IMR-90 (cell line): ENCODE measurements at regions not wholly inside any gene's neighbourhood (a gene's known extent, or its start where the extent isn't known, plus 50 kb on each side); places are given as distances from the start of the nearest gene placed in this dataset.

Source experiments
- ATAC-seq: fragments of 200-7000 bp; cut with Tn5 transposase; 2 replicates; pipeline ENCODE4 v1.9.1; 2020; ENCODE audit warnings: low read depth, mild to moderate bottlenecking, moderate library complexity
- BruUV-seq: library from RNA; stranded (reverse); fragments of 400-500 nt; replicated peaks from 2 replicates; lab custom pipeline; 2021; lab: Mats Ljungman, UMichigan
- CTCF ChIA-PET: fragments of 300-600 bp; formaldehyde crosslinking; extraction: SDS; loops from one replicate; lab custom pipeline; 2021; ENCODE audit warnings: antibody characterized with exemption; lab: Yijun Ruan, JAX
- POLR2A ChIA-PET: fragments of 300-600 bp; sonication (Branson Sonifier 250); formaldehyde crosslinking; loops from one replicate; lab custom pipeline; 2022; ENCODE audit warnings: antibody characterized with exemption; ENCODE audit not compliant: unreplicated experiment; lab: Charles Lee
- DNase-seq: peaks from one replicate; pipeline ENCODE4 v3.0.0; 2013
- H2AFZ ChIP-seq: replicated peaks from 2 replicates; pipeline ENCODE3; 2013; ENCODE audit warnings: low read length, mild to moderate bottlenecking; ENCODE audit not compliant: poor library complexity
- H2AK5ac ChIP-seq: 2 replicates; pipeline ENCODE4 v1.6.1; 2013; ENCODE audit warnings: low read depth, low read length, inconsistent platforms
- H2AK9ac ChIP-seq: replicated peaks from 2 replicates; pipeline ENCODE3; 2013; ENCODE audit warnings: mild to moderate bottlenecking, low read depth, low read length, moderate library complexity; ENCODE audit not compliant: poor library complexity
- H2BK120ac ChIP-seq: 2 replicates; pipeline ENCODE4 v1.6.1; 2013; ENCODE audit warnings: low read depth, low read length, inconsistent platforms
- H2BK15ac ChIP-seq: 3 replicates; pipeline ENCODE4 v1.6.1; 2013; ENCODE audit warnings: low read depth, low read length, inconsistent platforms
- H2BK20ac ChIP-seq: 2 replicates; pipeline ENCODE4 v1.6.1; 2013; ENCODE audit warnings: low read depth, mild to moderate bottlenecking, inconsistent platforms, low read length, moderate library complexity
- H2BK5ac ChIP-seq: 2 replicates; pipeline ENCODE4 v1.6.1; 2013; ENCODE audit warnings: mild to moderate bottlenecking, low read depth, low read length, inconsistent platforms; ENCODE audit not compliant: poor library complexity, severe bottlenecking
- H3K14ac ChIP-seq: replicated peaks from 2 replicates; pipeline ENCODE4 v1.6.1; 2013; ENCODE audit warnings: low read depth, low read length, inconsistent platforms
- H3K18ac ChIP-seq: 2 replicates; pipeline ENCODE4 v1.6.1; 2013; ENCODE audit warnings: low read depth, low read length, control low read depth
- H3K23ac ChIP-seq: 2 replicates; pipeline ENCODE4 v1.6.1; 2013; ENCODE audit warnings: low read depth, low read length, inconsistent platforms
- H3K27ac ChIP-seq: 2 replicates; pipeline ENCODE4 v1.5.1; 2013; ENCODE audit warnings: mild to moderate bottlenecking, control low read depth, low read length; ENCODE audit not compliant: insufficient read depth
- H3K27me3 ChIP-seq: 2 replicates; pipeline ENCODE4 v1.6.1; 2013; ENCODE audit warnings: low read length; ENCODE audit not compliant: control insufficient read depth, insufficient read depth
- H3K36me3 ChIP-seq: 2 replicates; pipeline ENCODE4 v1.6.1; 2013; ENCODE audit warnings: low read length, mixed read lengths; ENCODE audit not compliant: control insufficient read depth, insufficient read depth
- H3K4ac ChIP-seq: 2 replicates; pipeline ENCODE4 v1.6.1; 2013; ENCODE audit warnings: low read depth, low read length, inconsistent platforms
- H3K4me1 ChIP-seq: 2 replicates; pipeline ENCODE4 v1.6.1; 2013; ENCODE audit warnings: low read length, mixed read lengths; ENCODE audit not compliant: control insufficient read depth, insufficient read depth
- H3K4me2 ChIP-seq: 2 replicates; pipeline ENCODE4 v1.6.1; 2013; ENCODE audit warnings: low read depth, mild to moderate bottlenecking, control low read depth, low read length, moderate library complexity
- H3K4me3 ChIP-seq: 2 replicates; pipeline ENCODE4 v1.5.1; 2013; ENCODE audit warnings: low read depth, mild to moderate bottlenecking, control low read depth, low read length, moderate library complexity; ENCODE audit not compliant: insufficient read depth
- H3K56ac ChIP-seq: 2 replicates; pipeline ENCODE4 v1.6.1; 2013; ENCODE audit warnings: low read length, inconsistent platforms; ENCODE audit not compliant: insufficient read depth; ENCODE audit errors: extremely low read depth
- H3K79me1 ChIP-seq, 2 experiments: 2 replicates each; pipeline ENCODE4 v1.6.1; 2013; ENCODE audit warnings: low read length in 2 of 2, inconsistent platforms in 1 of 2, low read depth in 1 of 2
- H3K9ac ChIP-seq: 2 replicates; pipeline ENCODE4 v1.6.1; 2013; ENCODE audit warnings: low read depth, low read length, control low read depth
- H3K9me1 ChIP-seq: 2 replicates; pipeline ENCODE4 v1.6.1; 2013; ENCODE audit warnings: low read length, inconsistent platforms; ENCODE audit not compliant: insufficient read depth
- H3K9me3 ChIP-seq: 2 replicates; pipeline ENCODE4 v1.6.1; 2013; ENCODE audit warnings: low read length; ENCODE audit not compliant: control insufficient read depth, insufficient read depth
- H4K20me1 ChIP-seq: 2 replicates; pipeline ENCODE4 v1.6.1; 2013; ENCODE audit warnings: low read length, inconsistent platforms; ENCODE audit not compliant: insufficient read depth
- H4K5ac ChIP-seq: 2 replicates; pipeline ENCODE4 v1.6.1; 2013; ENCODE audit warnings: mild to moderate bottlenecking, low read depth, low read length, control low read depth
- H4K8ac ChIP-seq, 2 experiments: 2 replicates each; pipeline ENCODE4 v1.6.1; 2013; ENCODE audit warnings: low read depth in 2 of 2, low read length in 2 of 2, control low read depth in 1 of 2, inconsistent platforms in 1 of 2
- H4K91ac ChIP-seq: 2 replicates; pipeline ENCODE4 v1.6.1; 2013; ENCODE audit warnings: low read depth, low read length, inconsistent platforms; ENCODE audit not compliant: insufficient read depth
- BHLHE40 ChIP-seq: fragments of 150-350 bp; IDR thresholded peaks from 2 replicates; pipeline ENCODE4 v1.6.1; 2016; ENCODE audit warnings: mild to moderate bottlenecking, low read depth, low read length
- CHD1 ChIP-seq: IDR thresholded peaks from 2 replicates; pipeline ENCODE4 v1.6.1; 2012; ENCODE audit warnings: low read depth, low read length, improper control_type of control experiment
- MAFK ChIP-seq: IDR thresholded peaks from 2 replicates; pipeline ENCODE4 v1.6.1; 2012; ENCODE audit warnings: low read depth, low read length, improper control_type of control experiment
- MAZ ChIP-seq: IDR thresholded peaks from 2 replicates; pipeline ENCODE4 v1.6.1; 2012; ENCODE audit warnings: low read depth, mild to moderate bottlenecking, low read length, improper control_type of control experiment, moderate library complexity, borderline replicate concordance
- MXI1 ChIP-seq: IDR thresholded peaks from 2 replicates; pipeline ENCODE4 v1.6.1; 2012; ENCODE audit warnings: low read depth, mild to moderate bottlenecking, low read length, moderate library complexity, borderline replicate concordance
- NFE2L2 ChIP-seq: fragments of 150-350 bp; IDR thresholded peaks from 2 replicates; pipeline ENCODE4 v1.6.1; 2016; ENCODE audit warnings: low read depth, mild to moderate bottlenecking, low read length
- RAD21 ChIP-seq: IDR thresholded peaks from 2 replicates; pipeline ENCODE4 v1.6.1; 2012; ENCODE audit warnings: low read length, improper control_type of control experiment
- dilution Hi-C: fragments of 300-500 bp; cut with HindIII; formaldehyde crosslinking; loops from one replicate; pipeline ENCODE4 v1.14.3; 2018; ENCODE audit warnings: low sequenced_read_pairs; ENCODE audit not compliant: unreplicated experiment
- in situ Hi-C: fragments of 300-500 bp; cut with MboI; formaldehyde crosslinking; loops from 3 replicates; pipeline ENCODE4 v1.14.3; 2019; ENCODE audit warnings: low sequenced_read_pairs, inconsistent platforms, mixed read lengths
- intact Hi-C: fragments of 100-400 bp; cut with micrococcal nuclease; formaldehyde crosslinking; loops from 2 replicates; pipeline ENCODE4 v1.10.0; 2022
- TF ChIP-seq, protein P1 (sequence below): fragments of 150-350 bp; IDR thresholded peaks from 2 replicates; pipeline ENCODE4 v1.6.1; 2016; ENCODE audit warnings: low read depth, mild to moderate bottlenecking, low read length, moderate library complexity, borderline replicate concordance
- TF ChIP-seq, protein P2 (sequence below): fragments of 150-350 bp; IDR thresholded peaks from 2 replicates; pipeline ENCODE4 v1.6.1; 2017; ENCODE audit warnings: mild to moderate bottlenecking, antibody characterized with exemption, low read length, low read depth

DNA sequence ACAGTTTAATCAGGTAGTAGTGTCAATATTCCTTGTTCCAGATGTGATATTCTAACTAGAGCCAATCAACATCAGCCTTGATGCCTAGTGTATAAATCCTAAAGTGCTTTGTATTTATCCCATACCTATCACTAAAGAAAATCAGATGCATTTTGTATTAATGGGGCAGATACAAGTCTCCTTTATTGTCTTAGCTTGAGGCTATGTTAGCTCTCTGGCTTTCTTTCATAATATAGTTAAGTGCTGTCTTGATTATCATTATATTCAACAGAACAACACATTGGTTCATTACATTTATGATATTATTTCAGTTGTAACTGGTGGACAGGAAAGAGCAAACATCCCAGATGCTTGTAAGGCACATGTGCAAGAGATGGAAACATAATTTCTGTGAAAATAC, 338.8 kb downstream of the PLA2G4A start:
- CTCF ChIA-PET, result interaction anchor here (1.0 kb wide), 1 partner anchor 42 kb away, joined by 3 read pairs; no protein-coding TSS in a partner anchor
- no TSS peak for BruUV-seq
- Histone ChIP-seq H3K9me3 (no peaks in the 10 kb centered on the region), H3K18ac (no peak overlapping the region), H4K8ac (no peak overlapping the region), H3K79me1 (no peaks in the 10 kb centered on the region), H2AFZ (no peak overlapping the region), H4K5ac (no peak overlapping the region), H3K14ac (no peak overlapping the region), H3K23ac (no peak overlapping the region), H3K56ac (no peak overlapping the region), H3K36me3 (no peaks in the 10 kb centered on the region), H2BK5ac (no peak overlapping the region), H3K9ac (no peak overlapping the region), H4K20me1 (no peaks in the 10 kb centered on the region), H3K4ac (no peak overlapping the region), H3K4me3 (no peak overlapping the region), H4K91ac (no peak overlapping the region), H2BK20ac (no peak overlapping the region), H3K4me1 (no peaks in the 10 kb centered on the region), H2AK9ac (no peak overlapping the region), H2BK120ac (no peak overlapping the region), H2AK5ac (no peak overlapping the region), H3K27me3 (no peaks in the 10 kb centered on the region), H3K4me2 (no peak overlapping the region), H2BK15ac (no peak overlapping the region), H3K27ac (no peak overlapping the region), H3K9me1 (no peaks in the 10 kb centered on the region)
- in situ Hi-C loops, result no loop called here
- ATAC-seq (no peak), DNase-seq (no peak)
- POLR2A ChIA-PET, result no interaction called here
- TF ChIP-seq MAFK (no peak), NFE2L2 (no peak), CHD1 (no peak), MAZ (no peak), MXI1 (no peak), RAD21 (no peak), BHLHE40 (no peak)
- TF ChIP-seq, protein P1, sequence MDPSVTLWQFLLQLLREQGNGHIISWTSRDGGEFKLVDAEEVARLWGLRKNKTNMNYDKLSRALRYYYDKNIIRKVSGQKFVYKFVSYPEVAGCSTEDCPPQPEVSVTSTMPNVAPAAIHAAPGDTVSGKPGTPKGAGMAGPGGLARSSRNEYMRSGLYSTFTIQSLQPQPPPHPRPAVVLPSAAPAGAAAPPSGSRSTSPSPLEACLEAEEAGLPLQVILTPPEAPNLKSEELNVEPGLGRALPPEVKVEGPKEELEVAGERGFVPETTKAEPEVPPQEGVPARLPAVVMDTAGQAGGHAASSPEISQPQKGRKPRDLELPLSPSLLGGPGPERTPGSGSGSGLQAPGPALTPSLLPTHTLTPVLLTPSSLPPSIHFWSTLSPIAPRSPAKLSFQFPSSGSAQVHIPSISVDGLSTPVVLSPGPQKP, result no peak
- TF ChIP-seq, protein P2, sequence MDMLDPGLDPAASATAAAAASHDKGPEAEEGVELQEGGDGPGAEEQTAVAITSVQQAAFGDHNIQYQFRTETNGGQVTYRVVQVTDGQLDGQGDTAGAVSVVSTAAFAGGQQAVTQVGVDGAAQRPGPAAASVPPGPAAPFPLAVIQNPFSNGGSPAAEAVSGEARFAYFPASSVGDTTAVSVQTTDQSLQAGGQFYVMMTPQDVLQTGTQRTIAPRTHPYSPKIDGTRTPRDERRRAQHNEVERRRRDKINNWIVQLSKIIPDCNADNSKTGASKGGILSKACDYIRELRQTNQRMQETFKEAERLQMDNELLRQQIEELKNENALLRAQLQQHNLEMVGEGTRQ, result no peak
- dilution Hi-C loops, result no loop called here
- intact Hi-C loops, result no loop called here
